ENCODE measurements at regions not wholly inside any gene's neighbourhood (a gene's known extent, or its start where the extent isn't known, plus 50 kb on each side); places are given as distances from the start of the nearest gene placed in this dataset.

GRCh38 chr5:113869611-113870010 is 356.1 kb downstream of the YTHDC2 start:
- no peak overlapping the region for H4K91ac ChIP-seq (ENCODE audit: insufficient read length, low read depth, low read length)
- H4K5ac ChIP-seq (ENCODE audit: insufficient read length, low read depth, low read length), result no peak overlapping the region
- no peak overlapping the region for H4K8ac ChIP-seq (replicated peaks; ENCODE audit: insufficient read length, low read depth, low read length)
- no CpG with 5 or more reads among the region's 3 CpGs for WGBS (ENCODE audit: extremely low coverage, insufficient read length, low lambda C conversion rate)
- H3K56ac ChIP-seq (ENCODE audit: insufficient read length, low read depth, low read length), result no peak overlapping the region
- no peak overlapping the region for H2BK120ac ChIP-seq (ENCODE audit: low read depth, low read length, poor library complexity, severe bottlenecking)
- H2AK5ac ChIP-seq (ENCODE audit: insufficient read length, low read length), result no peak overlapping the region
- no peak overlapping the region for H2AFZ ChIP-seq (ENCODE audit: low read length)
- no peak overlapping the region for H2BK15ac ChIP-seq (ENCODE audit: low read depth, low read length)
- H3K18ac ChIP-seq (ENCODE audit: insufficient read length, low read depth, low read length), result no peak overlapping the region
- H2BK12ac ChIP-seq (ENCODE audit: insufficient read length, low read depth, low read length), result no peak overlapping the region
- H3K9ac ChIP-seq (ENCODE audit: extremely low read depth, insufficient read length, low read length), result no peak overlapping the region
- no peak overlapping the region for H3K4me2 ChIP-seq (ENCODE audit: insufficient read depth, insufficient read length, low read length)
- Mint-ChIP-seq H3K27ac (no peak overlapping the region), H3K27me3 (ENCODE audit: low read depth) (no peaks in the 10 kb centered on the region), H3K9me3 (peaks cover 0 to 3% of the 10 kb centered on the region in 2 experiments; a peak in 2 of 5 replicates), H3K4me1 (peaks cover 4 to 7% of the 10 kb centered on the region in 2 experiments; a peak in 2 of 4 replicates), H3K4me3 (no peak overlapping the region), H3K36me3 (ENCODE audit: insufficient read depth in 1 of 3, low read depth in 3 of 3) (no peaks in the 10 kb centered on the region; a peak in 2 of 7 replicates)
- H3K27me3 ChIP-seq (ENCODE audit: insufficient read depth, low read length), result no peaks in the 10 kb centered on the region
- no peak overlapping the region for H3K27ac ChIP-seq (ENCODE audit: insufficient read length, low read depth, low read length)
- DNase-seq, result no peak
- no peak overlapping the region for H2BK20ac ChIP-seq (ENCODE audit: low read depth, low read length, poor library complexity, severe bottlenecking)
- no peak overlapping the region for H3K23ac ChIP-seq (ENCODE audit: insufficient read length, low read depth, low read length)
- H3K4ac ChIP-seq (ENCODE audit: low read depth, low read length), result no peak overlapping the region
- no peaks in the 10 kb centered on the region for H3K79me2 ChIP-seq (ENCODE audit: insufficient read depth, low read length)
- TF ChIP-seq CTCF (conservative IDR thresholded peaks at IDR 0.05), result no peak
- no peak overlapping the region for H3T11ph ChIP-seq (ENCODE audit: low read length)
- no peaks in the 10 kb centered on the region for H3K79me1 ChIP-seq (ENCODE audit: insufficient read depth, low read depth, low read length, poor library complexity, severe bottlenecking)
- no peak overlapping the region for H2BK5ac ChIP-seq (ENCODE audit: insufficient read length, low read length)
- no peak overlapping the region for H3K14ac ChIP-seq (ENCODE audit: insufficient read depth, low read length)
- H4K20me1 ChIP-seq (ENCODE audit: control insufficient read depth, insufficient read depth, insufficient read length), result no peaks in the 10 kb centered on the region
- no peaks in the 10 kb centered on the region for H3K4me1 ChIP-seq (ENCODE audit: insufficient read depth, low read length)
- H3K23me2 ChIP-seq (ENCODE audit: insufficient read length, low read depth, low read length, poor library complexity, severe bottlenecking), result no peaks in the 10 kb centered on the region
- H3K9me3 ChIP-seq (ENCODE audit: control insufficient read depth, low read depth, low read length), result no peaks in the 10 kb centered on the region
